ENCODE measurements at regions not wholly inside any gene's neighbourhood (a gene's known extent, or its start where the extent isn't known, plus 50 kb on each side); places are given as distances from the start of the nearest gene placed in this dataset.
"Not testable (repeated sequence)": the region's sequence is repeated elsewhere in the genome, so short reads cannot be mapped to it uniquely, and the experiment has no call there.

- H3K27ac Mint-ChIP-seq, result no peak overlapping the region
- DNase-seq, result no peak
Observed at GRCh38 chr16:65323655-65324237, 201.9 kb upstream of the CDH11 start.

GRCh38 chr16:65319621-65320231 lies 197.9 kb upstream of the CDH11 start:
- ATAC-seq (replicated peaks) (no peak), DNase-seq (no peak)
- no peak overlapping the region for H3K4me3 Mint-ChIP-seq
- H3K27me3 Mint-ChIP-seq, result no peaks in the 10 kb centered on the region
- no peaks in the 10 kb centered on the region for H3K36me3 Mint-ChIP-seq (ENCODE audit: insufficient read depth)
- no peak overlapping the region for H3K27ac Mint-ChIP-seq
- peaks cover 0 to 2% of the 10 kb centered on the region in 2 donors for H3K9me3 Mint-ChIP-seq
- no peaks in the 10 kb centered on the region for H3K4me1 Mint-ChIP-seq (ENCODE audit: low read depth in 2 of 2)

More at GRCh38 chr16:65323655-65324237, 201.9 kb upstream of the CDH11 start:
- no peak for ATAC-seq (replicated peaks)
- no peaks in the 10 kb centered on the region for H3K36me3 Mint-ChIP-seq (ENCODE audit: insufficient read depth)
- peaks cover 0 to 6% of the 10 kb centered on the region in 2 donors for H3K9me3 Mint-ChIP-seq
- no peaks in the 10 kb centered on the region for H3K4me1 Mint-ChIP-seq (ENCODE audit: low read depth in 2 of 2)
- H3K4me3 Mint-ChIP-seq, result no peak overlapping the region
- H3K27me3 Mint-ChIP-seq, result no peaks in the 10 kb centered on the region

DNA sequence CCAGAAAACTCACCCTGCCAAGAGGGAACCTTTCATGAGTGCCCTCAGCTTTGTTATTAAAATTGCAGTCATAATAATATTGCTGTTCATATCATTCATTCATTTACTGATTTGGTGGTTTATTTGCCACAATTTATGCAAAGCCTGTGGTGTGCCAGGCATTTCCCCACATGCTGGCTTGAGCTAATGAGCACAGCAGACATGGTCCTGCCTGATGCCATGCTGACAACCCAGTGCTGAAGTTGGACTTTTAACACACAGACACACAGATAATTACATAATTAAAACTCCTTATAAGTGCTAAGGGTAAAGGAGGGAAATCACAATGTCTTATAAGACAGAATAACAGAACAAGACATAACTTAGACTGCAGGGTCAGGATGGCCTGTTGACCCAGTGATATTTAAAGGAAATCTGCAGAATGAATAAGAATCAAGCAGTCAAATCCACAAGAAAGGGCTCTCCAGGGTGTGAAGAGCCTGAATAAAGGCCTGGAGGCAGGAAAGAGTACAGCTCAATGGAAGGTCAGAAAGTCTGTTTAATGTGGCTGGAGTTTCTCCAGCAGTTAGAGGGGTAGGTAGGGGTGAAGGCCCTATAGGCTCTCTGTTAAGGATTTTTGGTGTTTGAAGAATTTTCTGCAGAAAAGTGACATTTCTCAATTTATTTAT lies 196.9 kb upstream of the CDH11 start:
- Mint-ChIP-seq H3K36me3 (ENCODE audit: insufficient read depth) (no peaks in the 10 kb centered on the region), H3K9me3 (peaks cover 0 to 2% of the 10 kb centered on the region in 2 donors), H3K27me3 (no peaks in the 10 kb centered on the region), H3K4me1 (ENCODE audit: low read depth in 2 of 2) (no peaks in the 10 kb centered on the region), H3K4me3 (no peak overlapping the region), H3K27ac (no peak overlapping the region)
- DNase-seq, result no peak
- ATAC-seq (replicated peaks), result no peak

DNA sequence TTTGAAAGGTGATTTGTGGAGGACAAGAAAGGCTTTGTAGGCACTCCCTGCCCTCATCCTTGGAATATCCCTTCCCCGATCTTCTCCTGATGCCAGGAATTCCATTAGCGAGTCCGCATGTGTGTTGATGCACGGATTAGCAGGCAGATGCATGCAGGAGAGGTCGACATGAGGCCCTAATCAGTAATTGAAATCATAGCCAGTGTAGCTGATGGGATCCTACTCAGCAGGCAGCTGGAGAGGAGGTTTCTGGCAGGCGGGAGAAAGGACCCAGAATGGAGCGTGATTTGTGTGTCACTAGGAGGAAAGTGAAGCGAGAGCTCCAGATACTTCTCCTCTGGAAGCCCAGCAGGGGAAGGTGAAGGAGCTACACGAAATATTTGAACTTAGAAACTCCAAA lies 196.3 kb upstream of the CDH11 start:
- H3K4me3 Mint-ChIP-seq, result no peak overlapping the region
- no peak overlapping the region for H3K27ac Mint-ChIP-seq
- peaks cover 0 to 3% of the 10 kb centered on the region in 2 donors for H3K9me3 Mint-ChIP-seq
- ATAC-seq (replicated peaks) (no peak), DNase-seq (no peak)
- H3K36me3 Mint-ChIP-seq (ENCODE audit: insufficient read depth), result no peaks in the 10 kb centered on the region
- no peaks in the 10 kb centered on the region for H3K4me1 Mint-ChIP-seq (ENCODE audit: low read depth in 2 of 2)
- no peaks in the 10 kb centered on the region for H3K27me3 Mint-ChIP-seq

GRCh38 chr16:65316808-65317207 lies 194.9 kb upstream of the CDH11 start:
- Mint-ChIP-seq H3K4me1 (ENCODE audit: low read depth in 2 of 2) (no peaks in the 10 kb centered on the region), H3K36me3 (ENCODE audit: insufficient read depth) (no peaks in the 10 kb centered on the region), H3K27me3 (no peaks in the 10 kb centered on the region), H3K4me3 (no peak overlapping the region), H3K27ac (no peak overlapping the region), H3K9me3 (peaks cover 0 to 6% of the 10 kb centered on the region in 2 donors)
- ATAC-seq (replicated peaks) (no peak), DNase-seq (no peak)

- H3K4me3 Mint-ChIP-seq, result no peak overlapping the region
- H3K4me1 Mint-ChIP-seq (ENCODE audit: low read depth in 2 of 2), result no peaks in the 10 kb centered on the region
- H3K9me3 Mint-ChIP-seq, result peaks cover 0 to 6% of the 10 kb centered on the region in 2 donors
- ATAC-seq (replicated peaks) (no peak), DNase-seq (no peak)
- H3K27ac Mint-ChIP-seq, result no peak overlapping the region
- no peaks in the 10 kb centered on the region for H3K36me3 Mint-ChIP-seq (ENCODE audit: insufficient read depth)
- H3K27me3 Mint-ChIP-seq, result no peaks in the 10 kb centered on the region
Observed at GRCh38 chr16:65315081-65315780, 193.4 kb upstream of the CDH11 start.

GRCh38 chr16:65314627-65315008 lies 192.8 kb upstream of the CDH11 start:
- Mint-ChIP-seq H3K9me3 (peaks cover 0 to 6% of the 10 kb centered on the region in 2 donors), H3K4me3 (no peak overlapping the region), H3K36me3 (ENCODE audit: insufficient read depth) (no peaks in the 10 kb centered on the region), H3K27ac (no peak overlapping the region), H3K27me3 (no peaks in the 10 kb centered on the region), H3K4me1 (ENCODE audit: low read depth in 2 of 2) (no peaks in the 10 kb centered on the region)
- ATAC-seq (replicated peaks) (no peak), DNase-seq (no peak)

DNA sequence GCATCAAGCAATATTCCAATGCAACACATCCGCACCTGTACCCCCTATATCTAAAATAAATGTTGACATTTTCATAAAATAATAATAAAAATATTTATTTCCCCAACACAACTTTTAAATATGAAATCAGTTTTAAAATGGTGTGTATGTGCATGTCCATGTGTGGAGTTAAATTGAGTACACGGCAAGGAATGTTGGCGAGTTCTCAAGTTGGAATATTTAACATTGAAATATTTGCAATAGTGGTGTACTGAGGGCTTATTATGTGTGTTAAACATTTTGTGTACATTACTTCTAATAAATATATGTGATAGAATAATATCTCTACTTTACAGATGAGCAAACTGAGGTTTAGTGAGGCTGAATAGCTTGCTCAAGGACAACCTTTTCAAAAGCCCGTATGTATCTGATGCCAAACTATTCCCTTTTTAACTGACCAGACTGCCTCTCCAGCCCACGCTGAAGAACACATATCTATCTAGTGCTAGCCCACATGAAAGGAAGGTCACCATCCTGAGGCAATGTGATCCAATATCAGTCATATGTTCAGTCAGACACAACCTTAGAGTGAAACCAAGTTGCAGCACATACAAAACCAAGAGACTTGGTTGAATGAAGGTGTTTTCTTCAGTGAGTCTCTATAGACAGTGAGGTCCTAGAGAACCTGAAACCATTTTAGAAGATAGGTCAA lies 192.2 kb upstream of the CDH11 start:
- H3K27me3 Mint-ChIP-seq, result no peaks in the 10 kb centered on the region
- no peaks in the 10 kb centered on the region for H3K36me3 Mint-ChIP-seq (ENCODE audit: insufficient read depth)
- H3K27ac Mint-ChIP-seq, result no peak overlapping the region
- ATAC-seq (replicated peaks), result no peak
- DNase-seq, result no peak
- H3K9me3 Mint-ChIP-seq, result peaks cover 0 to 6% of the 10 kb centered on the region in 2 donors
- H3K4me1 Mint-ChIP-seq (ENCODE audit: low read depth in 2 of 2), result no peaks in the 10 kb centered on the region
- H3K4me3 Mint-ChIP-seq, result no peak overlapping the region

GRCh38 chr16:65312795-65313194 lies 190.9 kb upstream of the CDH11 start:
- H3K27ac Mint-ChIP-seq, result no peak overlapping the region
- no peaks in the 10 kb centered on the region for H3K36me3 Mint-ChIP-seq (ENCODE audit: insufficient read depth)
- DNase-seq (no peak), ATAC-seq (replicated peaks) (no peak)
- peaks cover 0 to 11% of the 10 kb centered on the region in 2 donors for H3K9me3 Mint-ChIP-seq
- no peak overlapping the region for H3K4me3 Mint-ChIP-seq
- no peaks in the 10 kb centered on the region for H3K27me3 Mint-ChIP-seq
- no peaks in the 10 kb centered on the region for H3K4me1 Mint-ChIP-seq (ENCODE audit: low read depth in 2 of 2)

DNA sequence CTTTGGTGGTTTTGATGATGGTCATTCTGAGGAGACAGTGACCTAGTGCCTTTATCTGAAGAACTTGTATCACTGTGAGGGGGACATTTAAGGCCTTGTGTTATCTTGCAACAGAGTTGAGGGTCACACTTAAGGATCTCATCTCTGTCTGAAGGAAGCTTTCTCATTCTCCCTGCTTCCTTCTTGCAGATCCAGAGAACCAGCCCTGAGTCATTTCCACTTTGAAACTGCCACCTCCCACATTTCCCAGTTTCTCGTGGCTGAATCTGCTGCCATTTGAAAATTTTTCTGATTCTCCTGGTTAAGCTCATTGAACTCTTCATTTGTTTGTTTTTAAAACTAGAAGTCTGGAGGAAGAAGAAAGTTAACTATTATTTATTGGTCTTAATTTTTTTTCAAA lies 190.2 kb upstream of the CDH11 start:
- H3K27ac Mint-ChIP-seq, result no peak overlapping the region
- H3K9me3 Mint-ChIP-seq, result peaks cover 0 to 13% of the 10 kb centered on the region in 2 donors
- H3K27me3 Mint-ChIP-seq, result no peaks in the 10 kb centered on the region
- H3K4me3 Mint-ChIP-seq, result no peak overlapping the region
- DNase-seq, result no peak
- H3K4me1 Mint-ChIP-seq (ENCODE audit: low read depth in 2 of 2), result no peaks in the 10 kb centered on the region
- H3K36me3 Mint-ChIP-seq (ENCODE audit: insufficient read depth), result no peaks in the 10 kb centered on the region
- ATAC-seq (replicated peaks), result no peak

DNA sequence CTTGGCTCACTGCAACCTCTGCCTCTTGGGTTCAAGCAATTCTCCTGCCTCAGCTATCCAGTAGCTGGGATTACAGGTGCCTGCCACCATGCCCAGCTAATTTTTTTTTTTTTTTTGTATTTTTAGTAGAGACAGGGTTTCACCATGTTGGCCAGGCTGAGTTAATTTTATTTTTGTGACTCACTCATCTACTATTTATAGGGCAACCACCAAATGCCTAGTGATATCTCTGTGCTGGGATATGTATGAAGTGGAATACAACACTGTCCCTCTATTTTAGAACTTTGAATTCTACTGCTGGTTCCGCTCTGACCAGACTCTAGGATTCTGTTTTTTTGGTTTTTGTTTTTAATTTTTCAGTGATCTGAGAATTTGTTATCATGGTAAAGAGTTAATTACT lies 188.6 kb upstream of the CDH11 start:
- H3K36me3 Mint-ChIP-seq (ENCODE audit: insufficient read depth); ATAC-seq (replicated peaks); H3K27ac Mint-ChIP-seq; H3K27me3 Mint-ChIP-seq; H3K4me1 Mint-ChIP-seq (ENCODE audit: low read depth in 2 of 2); H3K4me3 Mint-ChIP-seq; DNase-seq: not testable (repeated sequence)
- H3K9me3 Mint-ChIP-seq, result peaks cover 0 to 16% of the 10 kb centered on the region in 2 donors

DNA sequence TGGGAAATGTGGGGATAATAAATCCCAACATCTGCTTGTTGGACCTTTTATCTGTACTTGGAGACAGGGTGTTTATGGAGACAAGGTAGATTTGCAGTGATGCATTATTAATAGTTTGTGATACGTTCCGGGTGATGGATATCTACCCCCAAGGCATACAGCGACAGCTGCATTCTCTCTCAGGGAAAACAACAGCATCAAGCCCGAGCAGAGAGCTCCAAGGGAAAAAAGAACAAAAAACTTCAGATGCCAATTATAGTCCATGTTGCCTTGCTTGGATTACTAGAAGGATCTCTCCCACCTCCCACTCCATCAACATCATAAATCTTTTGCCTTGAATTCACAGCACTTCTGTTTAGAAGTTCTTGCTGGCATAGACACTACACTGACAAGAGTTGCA lies 187.5 kb upstream of the CDH11 start:
- no peak overlapping the region for H3K27ac Mint-ChIP-seq
- ATAC-seq (replicated peaks) (no peak), DNase-seq (no peak)
- no peak overlapping the region for H3K4me3 Mint-ChIP-seq
- no peaks in the 10 kb centered on the region for H3K4me1 Mint-ChIP-seq (ENCODE audit: low read depth in 2 of 2)
- peaks cover 7 to 14% of the 10 kb centered on the region in 2 donors for H3K9me3 Mint-ChIP-seq
- no peaks in the 10 kb centered on the region for H3K27me3 Mint-ChIP-seq
- no peaks in the 10 kb centered on the region for H3K36me3 Mint-ChIP-seq (ENCODE audit: insufficient read depth)

- Mint-ChIP-seq H3K4me1 (ENCODE audit: low read depth in 2 of 2) (no peaks in the 10 kb centered on the region), H3K4me3 (no peak overlapping the region), H3K27ac (no peak overlapping the region), H3K36me3 (ENCODE audit: insufficient read depth) (no peaks in the 10 kb centered on the region), H3K27me3 (no peaks in the 10 kb centered on the region), H3K9me3 (peaks cover 7 to 14% of the 10 kb centered on the region in 2 donors)
- ATAC-seq (replicated peaks) (no peak), DNase-seq (no peak)
Observed at GRCh38 chr16:65308506-65308905, 186.6 kb upstream of the CDH11 start.
